ENCODE measurements at regions not wholly inside any gene's neighbourhood (a gene's known extent, or its start where the extent isn't known, plus 50 kb on each side); places are given as distances from the start of the nearest gene placed in this dataset.

DNA sequence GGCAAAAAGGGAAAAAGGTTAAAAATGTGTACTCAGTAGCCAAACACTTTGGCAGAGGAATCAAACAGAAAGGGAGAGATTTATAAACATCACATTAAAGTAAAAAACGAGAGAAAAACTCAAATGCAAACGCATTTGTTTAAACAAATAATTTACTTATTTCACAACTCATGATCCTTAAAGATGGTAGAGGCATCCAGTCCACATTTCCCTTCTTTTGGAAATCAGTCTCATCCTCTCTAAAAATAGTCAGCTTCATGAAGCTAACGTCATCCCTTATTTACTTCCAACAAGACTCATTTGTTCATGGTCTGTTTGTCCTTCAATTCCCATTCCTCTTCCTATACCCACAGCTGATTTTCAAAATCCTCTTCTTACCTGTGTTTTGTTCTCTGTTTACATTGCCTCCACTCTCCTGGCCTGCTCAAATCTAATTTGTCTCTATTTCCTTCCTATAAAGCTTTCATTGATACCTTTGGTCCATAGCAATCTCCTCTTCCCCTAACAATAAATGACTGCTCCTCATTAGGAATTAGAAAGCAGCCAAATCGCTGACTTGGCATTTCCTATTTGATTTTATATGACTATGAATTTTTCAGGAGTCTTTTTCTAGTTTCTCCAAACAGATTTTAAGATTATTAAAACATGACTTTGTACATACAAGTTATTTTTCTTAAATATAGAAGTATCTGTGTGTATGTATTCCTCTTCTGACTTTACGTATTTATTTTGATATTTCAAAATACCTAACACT is 805.3 kb downstream of the TLE1 start:
- no peak for DNase-seq

GRCh38 chr9:80883426-80883825 is 805.9 kb downstream of the TLE1 start:
- no peak for DNase-seq

DNA sequence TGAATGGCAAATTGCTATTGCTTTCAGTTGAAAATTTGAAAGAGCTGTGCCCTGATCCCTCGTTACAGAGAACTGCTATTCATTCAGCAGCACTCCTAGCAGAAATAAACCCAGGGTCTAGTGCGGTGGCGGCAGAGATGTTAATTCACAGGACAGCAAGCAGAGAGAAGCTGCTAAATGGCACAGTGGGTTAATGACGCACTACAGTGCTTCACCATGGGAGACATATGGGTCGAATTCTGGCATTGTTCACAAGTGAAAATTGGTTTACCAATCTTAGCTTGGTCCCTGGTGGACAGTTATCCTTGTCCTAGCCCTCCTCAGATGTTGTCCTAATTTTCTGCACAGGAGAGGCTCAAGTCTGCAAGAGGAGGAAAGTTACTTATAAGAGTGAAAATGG is 807.4 kb downstream of the TLE1 start:
- no peak for DNase-seq

- DNase-seq: no peak
Observed at GRCh38 chr9:80881320-80881719, 808.0 kb downstream of the TLE1 start.

DNA sequence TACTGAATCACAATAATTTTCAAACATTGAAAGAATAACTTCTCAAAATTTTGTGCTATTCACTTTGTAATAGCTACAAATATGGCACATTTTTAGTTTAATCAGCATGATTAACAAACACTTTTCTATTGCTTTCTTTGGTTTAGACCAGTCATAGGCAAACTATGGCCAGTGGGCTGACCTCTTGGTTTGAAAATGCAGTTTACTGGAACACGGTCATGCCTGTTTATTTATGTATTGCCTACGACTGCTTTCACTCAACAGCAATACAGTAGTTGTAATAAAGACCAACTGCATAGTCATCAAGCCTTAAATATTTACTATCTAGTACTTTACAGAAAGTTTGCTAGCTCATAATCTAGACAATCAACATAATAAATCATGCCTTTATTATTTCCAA is 810.8 kb downstream of the TLE1 start:
- no peak for DNase-seq

GRCh38 chr9:80875947-80876346 is 813.4 kb downstream of the TLE1 start:
- no peak for DNase-seq

GRCh38 chr9:80874276-80874675 is 815.1 kb downstream of the TLE1 start:
- DNase-seq: no peak

DNA sequence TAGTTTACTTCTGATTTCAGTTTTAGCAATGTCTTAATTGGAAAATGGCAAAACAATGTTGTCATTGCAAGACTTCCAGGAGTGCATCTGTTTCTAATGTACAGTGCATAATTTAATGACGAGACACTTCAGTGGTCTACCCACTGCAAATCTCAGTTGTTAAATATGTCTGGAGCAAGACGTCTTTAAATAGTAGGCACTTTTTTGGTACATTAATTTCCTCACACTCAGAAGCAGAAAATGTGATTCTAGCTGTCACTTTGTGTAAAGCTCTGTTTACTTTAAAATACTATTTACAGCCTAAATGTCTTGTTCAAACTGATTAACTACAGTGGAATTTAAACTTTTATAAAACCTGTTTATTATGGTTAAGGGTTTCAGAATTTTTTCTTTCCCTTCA is 815.5 kb downstream of the TLE1 start:
- DNase-seq: no peak

DNA sequence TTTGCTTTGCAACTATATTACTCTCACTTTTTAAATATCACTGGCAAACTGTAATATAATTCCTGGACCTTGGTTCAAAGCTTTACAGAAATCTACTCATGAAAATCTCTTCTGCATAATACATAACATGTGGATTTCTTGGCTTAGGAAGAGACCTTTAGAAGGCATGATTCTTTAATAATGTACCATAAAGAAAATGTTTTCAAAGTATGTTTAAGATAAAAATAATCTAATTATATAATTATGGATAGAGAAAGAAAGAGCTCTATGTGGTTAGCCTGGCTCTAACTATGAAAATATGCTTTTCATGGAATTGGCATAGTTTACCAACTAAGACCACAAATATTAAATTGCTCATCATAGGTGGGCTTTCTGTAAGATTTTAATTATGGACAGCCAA is 817.8 kb downstream of the TLE1 start:
- no peak for DNase-seq

- DNase-seq: no peak
Observed at GRCh38 chr9:80867731-80868130, 821.6 kb downstream of the TLE1 start.

DNA sequence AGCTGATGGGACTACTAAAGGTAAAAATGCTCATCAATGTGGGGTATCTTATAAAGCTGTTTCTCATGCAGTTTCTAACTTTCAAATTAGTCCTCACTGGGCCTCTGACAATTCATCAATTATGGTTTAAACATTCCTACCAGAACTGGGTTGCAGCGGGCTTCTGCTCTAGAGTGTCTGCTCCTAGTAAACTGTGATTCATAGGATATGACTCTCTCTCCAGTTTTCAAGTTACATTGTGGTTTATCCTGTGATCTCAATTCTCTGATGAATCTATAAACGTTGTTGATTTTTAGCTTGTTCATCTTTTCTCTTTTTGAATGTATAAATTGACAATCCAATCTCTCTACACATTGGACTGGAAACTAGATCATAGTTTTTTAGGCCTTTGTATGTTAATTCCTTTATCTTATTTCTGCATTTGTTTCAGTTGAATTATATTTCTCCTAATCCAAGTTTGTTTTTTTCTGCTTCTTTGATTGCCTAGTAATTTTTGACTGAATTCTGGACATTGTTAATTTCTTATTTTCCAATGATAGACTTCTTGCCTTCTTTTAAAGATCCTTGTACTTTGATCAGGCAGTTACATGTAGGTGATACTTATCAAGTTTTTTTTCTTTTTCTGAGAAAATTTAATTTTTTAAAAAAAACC is 822.6 kb downstream of the TLE1 start:
- no peak for DNase-seq

GRCh38 chr9:80866121-80866520 is 823.2 kb downstream of the TLE1 start:
- no peak for DNase-seq

- DNase-seq: no peak
Observed at GRCh38 chr9:80843028-80843427, 846.3 kb downstream of the TLE1 start.

DNA sequence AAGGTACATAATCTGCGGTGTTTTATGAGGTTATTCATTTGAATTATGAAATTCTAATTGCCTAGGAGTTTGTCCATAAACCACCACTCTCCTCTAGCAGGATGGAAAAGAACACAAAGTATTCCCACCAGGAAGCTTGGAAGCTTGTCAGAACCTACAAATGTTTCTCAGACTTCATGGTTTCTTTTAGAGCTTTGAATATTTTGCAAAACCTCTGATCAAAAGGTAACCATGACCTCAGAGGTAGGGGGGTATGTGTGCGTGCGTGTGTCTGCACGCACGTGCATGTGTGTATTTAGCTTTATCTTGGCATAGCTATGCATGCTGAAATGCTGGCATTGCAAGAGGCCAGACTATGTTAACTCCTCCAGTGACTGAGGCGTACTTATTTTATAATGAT is 847.0 kb downstream of the TLE1 start:
- no peak for DNase-seq

DNA sequence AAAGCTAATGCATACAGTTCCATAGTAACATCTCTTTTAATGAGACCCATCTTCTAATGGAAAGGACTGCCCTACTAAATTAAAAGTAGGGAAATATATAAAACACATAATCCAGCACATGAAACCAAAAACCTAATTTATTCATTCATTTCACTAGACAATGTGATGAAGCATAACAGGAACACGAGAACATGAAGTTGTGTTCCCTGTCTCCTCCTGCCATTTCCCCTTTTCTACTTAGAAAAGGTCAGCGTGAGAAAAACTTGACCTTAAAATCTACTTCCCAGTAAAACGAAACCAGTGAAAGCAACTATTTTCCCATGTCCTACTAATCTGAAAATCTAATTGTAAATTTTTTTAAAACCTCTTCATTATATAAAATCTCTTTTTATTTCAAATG is 847.5 kb downstream of the TLE1 start:
- DNase-seq: no peak

GRCh38 chr9:80839821-80840675 is 849.3 kb downstream of the TLE1 start:
- no peak for DNase-seq

DNA sequence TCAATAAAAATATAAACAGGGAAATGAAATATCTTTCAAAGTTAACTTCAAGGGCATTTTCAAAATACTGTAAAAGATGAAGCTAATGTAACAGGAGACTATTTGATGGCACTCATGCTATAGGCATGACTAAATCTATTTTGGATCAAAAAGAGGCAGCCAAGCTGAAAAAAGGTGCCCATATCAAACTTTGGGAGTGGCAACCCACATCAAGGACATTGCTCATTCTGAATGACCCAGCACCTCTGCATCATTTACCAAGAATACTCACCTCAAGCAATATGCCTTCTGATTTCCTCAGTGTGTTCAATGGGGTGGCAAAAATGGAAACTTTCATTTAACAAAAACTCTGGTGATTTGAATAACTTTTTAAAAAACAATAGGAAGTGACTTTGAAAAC is 853.3 kb downstream of the TLE1 start:
- DNase-seq: no peak

- DNase-seq: no peak
Observed at GRCh38 chr9:80831751-80832150, 857.6 kb downstream of the TLE1 start.

DNA sequence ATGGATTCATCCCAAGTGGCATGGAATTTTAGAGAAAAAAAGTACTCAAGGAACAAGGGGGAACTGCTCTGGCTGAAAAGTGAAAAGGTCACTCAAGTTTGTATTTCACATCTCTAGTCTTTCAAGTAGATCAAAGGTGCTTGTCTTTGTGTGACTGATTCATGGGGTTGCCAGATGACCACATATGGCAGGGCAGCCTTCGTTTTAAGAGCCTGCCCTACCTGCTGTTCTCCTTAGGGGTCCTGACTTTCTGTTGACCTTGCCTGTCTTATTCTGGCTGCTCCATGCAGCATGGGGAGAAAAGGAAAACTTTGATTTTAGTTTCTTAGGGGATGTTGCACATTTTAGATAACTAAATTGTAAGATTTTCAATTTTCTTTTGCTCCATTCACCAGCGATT is 877.7 kb downstream of the TLE1 start:
- DNase-seq: no peak

GRCh38 chr9:80811003-80811402 is 878.3 kb downstream of the TLE1 start:
- no peak for DNase-seq

- no peak for DNase-seq
Observed at GRCh38 chr9:80806671-80807070, 882.7 kb downstream of the TLE1 start.

- DNase-seq: no peak
Observed at GRCh38 chr9:80804873-80805272, 884.5 kb downstream of the TLE1 start.

GRCh38 chr9:80797831-80798688 is 891.3 kb downstream of the TLE1 start:
- DNase-seq: no peak
